BLaER1 (cell line): ENCODE measurements at regions not wholly inside any gene's neighbourhood (a gene's known extent, or its start where the extent isn't known, plus 50 kb on each side); places are given as distances from the start of the nearest gene placed in this dataset.

ENCODE experiments used
- H3K27ac ChIP-seq: shearing (Covaris generic); formaldehyde crosslinking; 2 replicates; pipeline ENCODE4 v1.8.1; 2022
- H3K27me3 ChIP-seq: shearing (Covaris generic); formaldehyde crosslinking; 2 replicates; pipeline ENCODE4 v1.8.1; 2022
- H3K36me3 ChIP-seq: shearing (Covaris generic); formaldehyde crosslinking; 2 replicates; pipeline ENCODE4 v1.8.1; 2022
- H3K4me1 ChIP-seq: shearing (Covaris generic); formaldehyde crosslinking; 2 replicates; pipeline ENCODE4 v1.8.1; 2022
- H3K4me2 ChIP-seq: shearing (Covaris generic); formaldehyde crosslinking; 2 replicates; pipeline ENCODE4 v1.8.1; 2022
- H3K4me3 ChIP-seq: shearing (Covaris generic); formaldehyde crosslinking; 2 replicates; pipeline ENCODE4 v1.8.1; 2022
- H3K9ac ChIP-seq: shearing (Covaris generic); formaldehyde crosslinking; 2 replicates; pipeline ENCODE4 v1.8.1; 2022
- H3K9me3 ChIP-seq: shearing (Covaris generic); formaldehyde crosslinking; 2 replicates; pipeline ENCODE4 v1.8.1; 2022
- H4K20me1 ChIP-seq: shearing (Covaris generic); formaldehyde crosslinking; 2 replicates; pipeline ENCODE4 v1.8.1; 2022
- Cebpa-rat ChIP-seq: shearing (Covaris generic); IDR thresholded peaks from 2 replicates; pipeline ENCODE4 v1.8.1; 2022

DNA sequence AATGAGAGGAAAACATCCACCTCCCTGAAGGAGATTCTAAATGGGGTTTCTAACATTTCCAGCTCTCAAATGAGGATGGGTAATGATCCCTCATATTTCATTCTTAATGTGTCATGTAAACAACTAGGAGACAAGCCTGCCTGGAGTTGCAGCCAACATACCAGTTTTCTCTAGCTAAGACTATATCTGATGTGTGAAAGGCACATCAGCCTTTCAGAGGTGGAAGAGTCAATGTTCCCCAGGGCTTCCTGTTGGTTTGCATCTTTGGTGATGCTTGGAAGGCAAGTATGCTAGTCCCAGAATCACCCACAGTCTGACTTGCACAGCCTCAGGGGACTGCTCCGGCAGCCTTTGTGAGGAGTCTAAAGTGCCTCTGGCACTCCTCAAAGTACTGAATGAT, 921.2 kb downstream of the SQOR start:
- H3K9me3 ChIP-seq, result no peaks in the 10 kb centered on the region
- no peak overlapping the region for H3K27ac ChIP-seq
- no peaks in the 10 kb centered on the region for H3K4me1 ChIP-seq
- no peak overlapping the region for H3K9ac ChIP-seq
- no peak overlapping the region for H3K4me3 ChIP-seq
- H3K4me2 ChIP-seq, result no peak overlapping the region
- no peaks in the 10 kb centered on the region for H3K27me3 ChIP-seq
- no peak for TF ChIP-seq Cebpa-rat
- no peaks in the 10 kb centered on the region for H4K20me1 ChIP-seq
- H3K36me3 ChIP-seq, result no peaks in the 10 kb centered on the region

DNA sequence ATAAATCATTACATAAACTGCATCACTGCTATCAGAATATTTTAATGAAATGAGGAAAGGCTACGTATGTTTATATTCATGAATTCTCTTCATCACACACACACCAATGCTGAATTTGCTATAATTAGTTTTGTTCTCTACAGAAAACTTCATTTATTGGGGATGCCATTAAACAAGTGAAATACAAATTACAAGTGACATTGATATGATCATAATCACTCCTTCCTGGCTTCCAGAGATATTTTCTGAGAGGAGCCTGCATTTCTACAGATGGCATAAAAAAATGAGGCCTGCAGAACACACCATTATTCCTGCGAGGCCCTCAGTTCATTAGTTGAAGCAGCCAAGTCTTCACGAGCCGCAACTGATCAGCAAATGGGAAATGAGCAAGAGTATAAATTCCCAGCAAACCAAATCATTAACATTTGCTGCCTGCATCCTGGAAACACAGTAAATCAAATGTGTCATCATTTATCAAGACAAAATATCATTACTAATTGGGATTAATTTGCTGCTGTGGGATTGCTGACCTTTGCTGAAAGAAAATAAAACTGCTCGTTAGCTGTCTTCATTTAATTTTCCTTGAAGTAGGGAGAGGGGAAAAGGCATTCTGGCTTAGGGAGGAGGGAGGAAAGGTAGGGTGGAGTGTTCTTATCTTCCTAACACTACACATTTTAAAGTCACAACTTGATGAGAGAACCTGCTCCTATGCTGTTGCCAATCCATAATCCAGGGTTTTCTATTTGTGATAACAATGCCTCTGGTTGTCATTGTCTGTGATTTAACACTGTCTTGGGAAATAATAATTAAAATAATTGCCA, 921.9 kb downstream of the SQOR start:
- H3K4me2 ChIP-seq, result no peak overlapping the region
- H3K9ac ChIP-seq, result no peak overlapping the region
- H3K4me3 ChIP-seq, result no peak overlapping the region
- no peaks in the 10 kb centered on the region for H3K36me3 ChIP-seq
- TF ChIP-seq Cebpa-rat, result no peak
- H3K4me1 ChIP-seq, result no peaks in the 10 kb centered on the region
- no peaks in the 10 kb centered on the region for H3K9me3 ChIP-seq
- H4K20me1 ChIP-seq, result no peaks in the 10 kb centered on the region
- H3K27ac ChIP-seq, result no peak overlapping the region
- no peaks in the 10 kb centered on the region for H3K27me3 ChIP-seq

DNA sequence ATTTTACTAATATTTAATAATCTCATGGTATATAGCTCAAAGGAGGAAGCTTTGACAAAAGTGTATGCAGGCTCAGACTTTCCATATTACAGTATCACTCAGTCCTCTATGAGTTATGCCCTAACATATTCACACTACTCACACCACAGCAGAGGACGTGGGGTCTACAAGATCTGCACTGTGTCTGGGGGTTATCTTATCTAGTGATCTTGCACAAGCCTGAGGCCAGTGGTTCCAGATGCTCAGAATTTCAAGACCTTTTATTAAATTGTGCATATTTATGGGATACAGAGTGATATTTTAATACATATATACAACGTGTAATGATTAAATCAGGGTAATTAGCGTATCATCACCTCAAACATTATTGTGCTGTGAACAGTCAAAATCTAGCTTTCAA, 933.1 kb downstream of the SQOR start:
- Histone ChIP-seq H3K9ac (no peak overlapping the region), H3K27ac (no peak overlapping the region), H4K20me1 (no peaks in the 10 kb centered on the region), H3K27me3 (no peaks in the 10 kb centered on the region), H3K4me3 (no peak overlapping the region), H3K4me1 (no peaks in the 10 kb centered on the region), H3K9me3 (no peaks in the 10 kb centered on the region), H3K36me3 (no peaks in the 10 kb centered on the region), H3K4me2 (no peak overlapping the region)
- no peak for TF ChIP-seq Cebpa-rat

DNA sequence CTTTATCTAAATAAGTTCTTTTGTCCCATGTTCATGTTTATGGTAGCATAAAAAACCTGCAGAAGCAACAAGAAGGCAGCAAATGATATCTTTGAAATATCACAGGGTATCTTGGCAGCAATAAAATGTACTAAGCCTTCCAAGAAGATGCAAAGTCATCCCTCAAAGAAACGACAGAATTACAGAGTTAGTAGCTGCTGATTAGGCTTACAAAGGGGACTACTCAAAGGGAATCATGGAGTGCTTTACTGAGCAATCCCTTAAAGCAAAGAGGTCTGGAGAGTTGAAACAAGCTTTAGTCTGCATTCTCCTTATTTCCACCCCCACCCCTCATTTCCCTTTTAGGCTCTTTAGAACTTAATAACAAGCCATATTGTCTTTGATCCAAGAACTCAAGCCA, 935.0 kb downstream of the SQOR start:
- H3K27me3 ChIP-seq, result no peaks in the 10 kb centered on the region

DNA sequence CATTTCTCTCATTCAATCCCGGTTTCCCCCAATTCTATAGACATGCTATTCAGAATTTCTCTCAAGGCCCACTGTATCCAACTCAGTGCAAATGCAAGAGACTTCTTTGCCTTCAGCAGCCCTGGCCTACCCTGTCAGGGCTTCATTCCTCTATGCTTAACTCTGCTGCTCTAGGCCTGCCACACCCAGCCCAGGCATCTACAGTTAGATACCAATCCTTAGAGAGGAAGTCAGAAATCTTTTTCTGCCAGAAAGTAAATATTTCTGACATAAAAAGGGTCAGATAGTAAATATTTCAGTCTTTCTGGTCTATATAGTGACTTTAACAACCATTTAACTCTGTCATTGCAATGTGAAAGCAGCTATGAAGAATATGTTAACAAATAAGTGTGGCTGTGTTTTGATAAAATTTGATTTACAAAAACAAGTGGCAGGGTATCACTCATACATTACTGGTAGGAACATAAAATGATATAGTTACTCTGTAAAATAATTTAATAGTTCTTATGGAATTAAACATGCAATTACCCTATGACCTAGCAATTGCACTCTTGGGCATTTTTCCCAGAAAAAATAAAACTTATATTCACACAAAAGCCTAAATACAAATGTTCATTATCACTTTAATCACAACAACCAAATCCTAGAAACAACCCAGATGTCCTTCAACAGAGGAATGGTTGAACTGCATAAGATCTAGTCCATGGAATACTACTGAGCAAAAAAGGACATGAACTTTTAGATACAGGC, 942.0 kb downstream of the SQOR start:
- no peak for TF ChIP-seq Cebpa-rat
- no peak overlapping the region for H3K9ac ChIP-seq
- no peaks in the 10 kb centered on the region for H3K4me1 ChIP-seq
- no peak overlapping the region for H3K4me3 ChIP-seq
- H3K27ac ChIP-seq, result no peak overlapping the region
- no peaks in the 10 kb centered on the region for H3K27me3 ChIP-seq
- H3K9me3 ChIP-seq, result no peaks in the 10 kb centered on the region
- H4K20me1 ChIP-seq, result no peaks in the 10 kb centered on the region
- H3K4me2 ChIP-seq, result no peak overlapping the region
- H3K36me3 ChIP-seq, result no peaks in the 10 kb centered on the region

More for the DNA sequence above, 935.0 kb downstream of the SQOR start:
- Histone ChIP-seq H3K4me3 (no peak overlapping the region), H3K4me1 (no peaks in the 10 kb centered on the region), H3K9me3 (no peaks in the 10 kb centered on the region), H3K4me2 (no peak overlapping the region), H3K27ac (no peak overlapping the region), H3K36me3 (no peaks in the 10 kb centered on the region), H3K9ac (no peak overlapping the region), H4K20me1 (no peaks in the 10 kb centered on the region)
- no peak for TF ChIP-seq Cebpa-rat

DNA sequence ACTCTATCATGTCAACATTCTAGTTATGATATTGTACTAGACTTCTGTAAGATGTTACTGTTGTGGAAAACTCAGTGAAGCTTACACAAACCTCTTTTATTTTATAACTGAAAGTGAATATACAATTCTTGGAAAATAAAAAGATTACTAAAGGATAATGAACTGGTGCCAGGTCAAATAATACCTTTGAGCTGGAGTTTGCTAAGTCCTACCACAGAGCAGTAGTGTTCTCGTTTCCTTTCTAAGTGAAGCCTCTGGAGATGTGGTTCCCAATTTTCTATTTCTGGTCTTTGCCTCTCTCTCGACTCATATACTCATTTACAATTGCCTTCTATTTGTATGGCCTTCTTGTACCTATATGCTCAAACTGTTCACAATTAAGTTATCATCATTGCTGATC, 942.9 kb downstream of the SQOR start:
- no peak for TF ChIP-seq Cebpa-rat
- no peaks in the 10 kb centered on the region for H3K4me1 ChIP-seq
- H4K20me1 ChIP-seq, result no peaks in the 10 kb centered on the region

DNA sequence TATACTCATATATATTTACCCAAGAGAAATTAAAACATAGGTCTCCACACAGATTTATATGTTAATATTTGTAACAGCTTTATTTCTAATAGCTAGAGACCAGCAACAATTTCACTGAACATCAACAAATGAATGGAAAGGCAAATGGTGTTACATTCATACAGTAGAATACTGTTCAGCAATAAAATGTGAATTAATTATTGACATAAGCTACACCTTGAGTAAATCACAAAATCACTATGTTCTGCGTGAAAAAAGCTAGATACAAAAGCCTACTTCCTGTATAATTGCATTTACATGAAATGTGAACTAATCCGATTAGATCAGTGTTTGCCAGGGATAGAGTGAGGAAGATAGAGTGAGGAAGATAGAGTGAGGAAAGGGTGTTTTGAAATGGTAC, 945.7 kb downstream of the SQOR start:
- no peak for TF ChIP-seq Cebpa-rat
- H3K27me3 ChIP-seq, result no peaks in the 10 kb centered on the region
- H3K36me3 ChIP-seq, result no peaks in the 10 kb centered on the region
- no peak overlapping the region for H3K27ac ChIP-seq
- H3K4me1 ChIP-seq, result no peaks in the 10 kb centered on the region
- no peak overlapping the region for H3K9ac ChIP-seq
- peaks cover 5% of the 10 kb centered on the region; the same call in 1 of the 2 replicates for H3K9me3 ChIP-seq
- H3K4me3 ChIP-seq, result no peak overlapping the region
- H4K20me1 ChIP-seq, result no peaks in the 10 kb centered on the region
- no peak overlapping the region for H3K4me2 ChIP-seq

More for the DNA sequence above, 942.9 kb downstream of the SQOR start:
- Histone ChIP-seq H3K27ac (no peak overlapping the region), H3K36me3 (no peaks in the 10 kb centered on the region), H3K4me2 (no peak overlapping the region), H3K4me3 (no peak overlapping the region), H3K9me3 (no peaks in the 10 kb centered on the region), H3K27me3 (no peaks in the 10 kb centered on the region), H3K9ac (no peak overlapping the region)

DNA sequence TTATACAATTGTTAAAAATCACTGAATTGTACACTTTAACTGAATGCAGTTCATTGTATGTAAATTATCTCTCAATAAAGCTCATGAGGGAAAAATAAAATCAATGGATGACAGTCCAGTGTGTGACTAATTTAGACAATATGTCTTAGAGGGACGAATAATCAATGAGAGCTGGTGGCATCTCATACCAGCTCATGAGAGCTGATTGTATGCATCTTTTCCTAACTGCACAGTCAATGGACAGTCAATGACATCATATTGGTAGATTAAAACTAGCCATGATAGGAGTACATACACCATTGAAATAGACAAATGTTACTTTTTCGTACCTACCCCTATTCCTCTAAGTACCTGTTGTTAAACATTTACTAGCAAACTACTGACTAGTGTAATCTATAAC, 946.1 kb downstream of the SQOR start:
- H3K27me3 ChIP-seq, result no peaks in the 10 kb centered on the region
- TF ChIP-seq Cebpa-rat, result no peak
- no peaks in the 10 kb centered on the region for H4K20me1 ChIP-seq
- H3K36me3 ChIP-seq, result no peaks in the 10 kb centered on the region
- H3K27ac ChIP-seq, result no peak overlapping the region
- H3K9ac ChIP-seq, result no peak overlapping the region
- no peaks in the 10 kb centered on the region for H3K4me1 ChIP-seq
- peaks cover 5% of the 10 kb centered on the region; the same call in 1 of the 2 replicates for H3K9me3 ChIP-seq
- no peak overlapping the region for H3K4me2 ChIP-seq
- no peak overlapping the region for H3K4me3 ChIP-seq

DNA sequence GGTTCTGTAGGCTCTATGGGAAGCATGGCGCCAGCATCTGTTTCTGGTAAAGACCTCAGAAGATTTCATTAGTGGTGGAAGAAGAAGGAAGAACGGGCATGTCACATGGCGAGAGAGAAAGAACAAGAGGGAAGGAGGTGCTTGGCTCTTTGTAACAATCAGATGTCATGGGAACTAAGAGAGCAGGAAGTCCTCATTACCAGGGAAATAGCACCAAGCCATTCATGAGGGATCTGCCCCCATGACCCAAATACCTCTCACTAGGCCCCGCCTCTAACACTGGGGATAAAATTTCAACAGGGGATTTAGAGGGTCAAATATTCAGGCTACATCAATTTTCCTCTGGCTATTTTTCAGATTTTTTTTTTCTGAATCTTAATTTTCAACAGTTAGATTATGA, 954.3 kb downstream of the SQOR start:
- Histone ChIP-seq H4K20me1 (no peaks in the 10 kb centered on the region), H3K27me3 (no peaks in the 10 kb centered on the region), H3K9me3 (peaks cover 5% of the 10 kb centered on the region; the same call in 1 of the 2 replicates), H3K9ac (no peak overlapping the region), H3K4me3 (no peak overlapping the region), H3K4me1 (no peaks in the 10 kb centered on the region), H3K4me2 (no peak overlapping the region), H3K36me3 (no peaks in the 10 kb centered on the region), H3K27ac (no peak overlapping the region)
- no peak for TF ChIP-seq Cebpa-rat

DNA sequence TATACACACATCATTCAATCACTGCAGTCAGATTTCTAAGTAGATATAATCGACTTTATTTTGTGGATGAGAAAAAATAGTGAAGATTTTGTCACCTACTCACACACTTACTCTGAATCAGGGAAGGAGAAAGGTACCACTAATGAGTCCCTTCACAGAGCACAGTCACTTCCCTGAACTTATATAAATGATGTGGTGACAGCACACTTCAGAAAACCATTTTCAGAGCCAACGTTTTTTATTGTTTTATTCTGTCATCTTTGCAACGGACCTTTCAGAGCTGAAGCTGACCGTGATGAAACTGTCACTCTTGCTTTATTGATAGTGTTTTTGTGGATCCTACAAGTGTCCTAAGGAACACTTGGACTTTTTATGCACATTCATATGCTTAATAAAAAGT, 956.6 kb downstream of the SQOR start:
- no peaks in the 10 kb centered on the region for H3K4me1 ChIP-seq
- H3K27ac ChIP-seq, result no peak overlapping the region
- H3K36me3 ChIP-seq, result no peaks in the 10 kb centered on the region
- H3K4me2 ChIP-seq, result no peak overlapping the region
- H3K27me3 ChIP-seq, result no peaks in the 10 kb centered on the region
- TF ChIP-seq Cebpa-rat, result no peak
- no peak overlapping the region for H3K4me3 ChIP-seq
- no peaks in the 10 kb centered on the region for H3K9me3 ChIP-seq
- no peaks in the 10 kb centered on the region for H4K20me1 ChIP-seq
- no peak overlapping the region for H3K9ac ChIP-seq
